Esophagus muscularis mucosa (tissue), 3 donors: ENCODE measurements at regions not wholly inside any gene's neighbourhood (a gene's known extent, or its start where the extent isn't known, plus 50 kb on each side); places are given as distances from the start of the nearest gene placed in this dataset.

Experiments
- CTCF ChIP-seq, 3 experiments: fragments of 200-600 bp in 2 of 3; fragments of 450-650 bp in 1 of 3; sonication (generic) in 2 of 3; IDR thresholded peaks; one replicate each; pipeline ENCODE4 v1.5.1; 2017 to 2019; ENCODE audit warnings: antibody characterized with exemption in 3 of 3, mild to moderate bottlenecking in 2 of 3, moderate library complexity in 1 of 3
- POLR2A ChIP-seq: fragments of 450-650 bp; IDR thresholded peaks from one replicate; pipeline ENCODE4 v1.6.1; 2017; ENCODE audit warnings: antibody characterized with exemption, moderate library complexity, mild to moderate bottlenecking, low read depth
- POLR2AphosphoS5 ChIP-seq, 2 donors: sonication (generic); formaldehyde crosslinking; IDR thresholded peaks; one replicate each; pipeline ENCODE4 v1.6.1; 2017; ENCODE audit warnings: antibody characterized with exemption in 2 of 2

DNA sequence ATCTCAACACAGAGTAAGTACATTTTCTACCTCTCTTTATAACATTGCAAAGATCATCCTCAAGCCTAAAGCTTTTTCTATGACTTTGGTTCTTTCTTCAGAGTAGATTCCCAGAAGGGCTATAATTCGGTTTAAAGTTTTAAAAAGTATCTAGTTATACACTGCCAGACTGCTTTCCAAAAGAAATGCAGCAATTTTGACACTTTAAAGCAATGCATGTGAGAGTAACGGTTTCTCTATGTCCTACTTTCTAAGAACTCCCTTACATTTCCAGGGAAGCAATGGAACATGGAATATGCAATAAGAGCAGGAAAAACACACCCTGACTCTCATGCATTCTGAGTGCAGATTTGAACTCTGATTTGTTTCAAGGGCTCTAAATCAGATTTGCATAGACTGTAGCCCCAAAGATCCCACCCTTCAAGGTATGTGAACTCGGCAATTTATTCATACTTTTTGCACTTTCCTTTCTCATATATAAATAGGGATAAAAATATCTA is 331.6 kb downstream of the HHIPL2 start:
- TF ChIP-seq CTCF (IDR thresholded peaks at IDR 0.05) (no peak), POLR2A (no peak), POLR2AphosphoS5 (IDR thresholded peaks at IDR 0.05) (no peak)
